K562 (cell line): ENCODE measurements at regions not wholly inside any gene's neighbourhood (a gene's known extent, or its start where the extent isn't known, plus 50 kb on each side); places are given as distances from the start of the nearest gene placed in this dataset.

Source experiments
- ATAC-seq: fragments of 200-7000 bp; cut with Tn5 transposase; 3 replicates; pipeline ENCODE4 v1.9.1; 2020; ENCODE audit warnings: moderate library complexity
- BruUV-seq: library from RNA; stranded (reverse); fragments of 400-500 nt; replicated peaks from 2 replicates; lab custom pipeline; 2021; lab: Mats Ljungman, UMichigan
- CTCF ChIA-PET: fragments of 300-600 bp; formaldehyde crosslinking; extraction: SDS; loops from one replicate; lab custom pipeline; 2021; ENCODE audit warnings: low intra/inter-chr PET ratio; lab: Yijun Ruan, JAX
- POLR2A ChIA-PET: fragments of 300-600, 350-650 bp; sonication (Branson Sonifier 250); formaldehyde crosslinking; extraction: SDS; loops from one replicate; lab custom pipeline; 2021; ENCODE audit warnings: antibody characterized with exemption, inconsistent platforms; lab: Yijun Ruan, JAX
- DNase-seq, 4 experiments: peaks; one replicate each; pipeline versions ENCODE4 v3.0.0 to v3.0.0-alpha.2; 2011 to 2018; ENCODE audit warnings: low spot score in 3 of 4, mixed read lengths in 3 of 4; ENCODE audit errors: extremely low read depth in 1 of 4
- FAIRE-seq: peaks from 2 replicates; lab custom pipeline; 2011; peaks lifted over from hg19 to GRCh38; lab: Jason Lieb, UNC
- H2AFZ ChIP-seq: 2 replicates; pipeline ENCODE4 v1.6.0; 2011; ENCODE audit warnings: low read depth, low read length, control low read depth, inconsistent platforms
- H3K27ac ChIP-seq: fragments of 200-600 bp; 3 replicates; pipeline ENCODE4 v1.8.0; 2011; ENCODE audit warnings: low read depth, mild to moderate bottlenecking, control low read depth, inconsistent platforms, low read length, moderate library complexity, mixed read lengths; ENCODE audit errors: extremely low read depth
- H3K27me3 ChIP-seq, 2 experiments: fragments of 300-600 bp in 1 of 2; 2 replicates in 1 of 2; 3 replicates in 1 of 2; pipeline versions ENCODE4 v1.6.0 to v1.8.0; 2011; ENCODE audit warnings: inconsistent platforms in 2 of 2, low read length in 2 of 2, mild to moderate bottlenecking in 1 of 2, mixed read lengths in 1 of 2, moderate library complexity in 1 of 2; ENCODE audit not compliant: control insufficient read depth in 2 of 2, insufficient read depth in 2 of 2
- H3K36me3 ChIP-seq: fragments of 300-600 bp; 3 replicates; pipeline ENCODE4 v1.8.0; 2011; ENCODE audit warnings: mild to moderate bottlenecking, low read length, inconsistent platforms; ENCODE audit not compliant: control insufficient read depth, insufficient read depth
- H3K4me1 ChIP-seq, 2 experiments: fragments of 200-600 bp in 1 of 2; replicated peaks in 1 of 2; 2 replicates in 1 of 2; 3 replicates in 1 of 2; pipeline versions ENCODE4 v1.5.1 to v1.8.0; 2011; ENCODE audit warnings: inconsistent platforms in 2 of 2, low read length in 2 of 2, mild to moderate bottlenecking in 1 of 2, mixed read lengths in 1 of 2, moderate library complexity in 1 of 2; ENCODE audit not compliant: control insufficient read depth in 2 of 2, insufficient read depth in 2 of 2
- H3K4me2 ChIP-seq: 2 replicates; pipeline ENCODE4 v1.6.1; 2011; ENCODE audit warnings: low read length, control low read depth, inconsistent platforms, mixed read lengths; ENCODE audit not compliant: insufficient read depth
- H3K4me3 ChIP-seq: fragments of 200-600 bp; sonication (generic), shearing (Covaris generic); 2 replicates; pipeline ENCODE4 v1.5.1; 2016; ENCODE audit warnings: control low read depth, inconsistent platforms
- H3K79me2 ChIP-seq: fragments of 200-600 bp; 3 replicates; pipeline ENCODE4 v1.8.0; 2011; ENCODE audit warnings: low read length, inconsistent platforms; ENCODE audit not compliant: control insufficient read depth, insufficient read depth
- H3K9ac ChIP-seq, 2 experiments: 2 replicates each; pipeline versions ENCODE4 v1.6.0 to v1.6.1; 2011; ENCODE audit warnings: low read depth in 2 of 2, low read length in 2 of 2, control low read depth in 1 of 2, inconsistent platforms in 1 of 2, mild to moderate bottlenecking in 1 of 2, mixed read lengths in 1 of 2; ENCODE audit not compliant: insufficient read depth in 1 of 2
- H3K9me1 ChIP-seq: one replicate; pipeline ENCODE4 v1.6.0; 2011; ENCODE audit warnings: inconsistent platforms, mild to moderate bottlenecking, low read length, moderate library complexity; ENCODE audit not compliant: control insufficient read depth, insufficient read depth
- H3K9me3 ChIP-seq: replicated peaks from 2 replicates; pipeline ENCODE4 v1.5.1; 2011; ENCODE audit warnings: low read depth, low read length, inconsistent platforms; ENCODE audit not compliant: control insufficient read depth, insufficient read depth
- H4K20me1 ChIP-seq: replicated peaks from 2 replicates; pipeline ENCODE4 v1.6.1; 2011; ENCODE audit warnings: low read length, inconsistent platforms, mixed read lengths; ENCODE audit not compliant: control insufficient read depth, insufficient read depth
- DIDO1 ChIP-seq: fragments of 450-650 bp; IDR thresholded peaks from 2 replicates; pipeline ENCODE4 v1.6.1; 2016; ENCODE audit warnings: low read depth, missing biosample characterization, missing genetic modification characterization
- HDGF ChIP-seq: fragments of 450-650 bp; IDR thresholded peaks from 2 replicates; pipeline ENCODE4 v1.6.1; 2016
- SMAD1 ChIP-seq: fragments of 150-350 bp; IDR thresholded peaks from 2 replicates; pipeline ENCODE4 v1.6.1; 2014; ENCODE audit warnings: low read length, low read depth; ENCODE audit not compliant: partially characterized antibody
- SP2 ChIP-seq: IDR thresholded peaks from 2 replicates; pipeline ENCODE4 v1.6.1; 2011; ENCODE audit warnings: mild to moderate bottlenecking, low read depth, low read length, moderate library complexity; ENCODE audit not compliant: poor library complexity, severe bottlenecking; ENCODE audit errors: extremely low read depth
- WGBS: fragments of 100-300 bp; shearing (Covaris generic); methylation state at CpG from one replicate; pipeline ENCODE4 v1.1.6; 2016; ENCODE audit warnings: low coverage, mixed read lengths; ENCODE audit not compliant: insufficient coverage; ENCODE audit errors: missing lambda C conversion rate; 5-methylcytosine and 5-hydroxymethylcytosine counted together
- in situ Hi-C: fragments of 300-500 bp; cut with MboI; formaldehyde crosslinking; loops from 4 replicates; pipeline ENCODE4 v1.15.0; 2018; ENCODE audit warnings: inconsistent platforms, mixed read lengths
- intact Hi-C: fragments of 100-400 bp; cut with micrococcal nuclease; formaldehyde crosslinking; loops from 2 replicates; pipeline ENCODE4 v1.14.2; 2022
- TF ChIP-seq, protein P1 (sequence below): fragments of 250-450 bp; sonication (Bioruptor Pico); IDR thresholded peaks from 2 replicates; pipeline ENCODE4 v1.4.0; 2020; ENCODE audit warnings: mild to moderate bottlenecking, moderate library complexity
- TF ChIP-seq, protein P2 (sequence below): fragments of 250-450 bp; sonication (Bioruptor Pico); IDR thresholded peaks from 2 replicates; pipeline ENCODE4 v1.5.0; 2021
- TF ChIP-seq, protein P3 (sequence below): IDR thresholded peaks from 3 replicates; pipeline ENCODE4 v1.6.1; 2011; ENCODE audit warnings: borderline replicate concordance, mild to moderate bottlenecking; ENCODE audit not compliant: insufficient read length, insufficient read depth

DNA sequence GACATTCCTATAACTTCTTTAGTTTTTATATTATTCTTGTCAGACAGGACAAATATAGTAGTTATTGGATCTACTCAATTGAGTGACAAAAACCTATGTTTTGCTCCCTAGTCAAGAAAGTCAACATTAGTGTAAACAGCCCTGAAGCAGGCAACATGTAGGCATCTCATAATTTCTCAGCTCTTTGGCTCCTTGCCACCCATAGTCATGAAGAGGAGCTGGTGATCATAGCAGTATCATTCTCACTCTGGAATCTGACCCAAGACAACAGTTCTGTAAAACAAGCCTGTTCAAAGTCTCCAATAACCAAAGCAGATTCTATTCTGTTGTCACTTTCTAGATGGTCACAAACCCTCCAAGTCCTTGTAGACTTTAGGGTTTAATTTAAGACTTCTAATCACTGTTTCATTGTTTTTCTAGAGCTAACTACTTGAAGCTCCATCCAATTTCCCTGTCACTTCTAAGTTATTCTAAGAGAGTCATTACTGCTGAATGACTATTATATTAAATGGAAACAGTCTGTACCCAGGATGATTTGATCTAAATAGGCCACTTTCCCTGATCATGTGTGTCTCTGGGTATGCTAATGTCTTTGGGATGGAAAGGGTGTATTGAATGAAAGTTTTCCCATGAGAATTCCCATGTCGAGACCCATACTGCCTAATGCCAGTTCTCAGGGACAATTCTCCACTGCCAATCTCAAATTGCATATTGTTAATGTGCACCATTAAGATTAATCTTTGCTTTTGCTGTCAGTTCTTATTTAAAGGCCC, 533.3 kb downstream of the ACTL7B start:
- Histone ChIP-seq H3K9me1 (no peaks in the 10 kb centered on the region), H3K4me1 (no peaks in the 10 kb centered on the region), H3K36me3 (no peaks in the 10 kb centered on the region), H3K4me3 (no peak overlapping the region), H3K9me3 (no peaks in the 10 kb centered on the region), H3K27ac (no peak overlapping the region), H2AFZ (no peak overlapping the region), H4K20me1 (no peaks in the 10 kb centered on the region), H3K79me2 (no peaks in the 10 kb centered on the region), H3K4me2 (no peak overlapping the region), H3K9ac (no peak overlapping the region), H3K27me3 (no peaks in the 10 kb centered on the region)
- BruUV-seq, result no TSS peak
- ChIA-PET CTCF (no interaction called here), POLR2A (interaction anchor here (1.1 kb wide), 1 partner anchor 9 kb away, joined by 3 read pairs; no protein-coding TSS in a partner anchor)
- intact Hi-C loops, result no loop called here
- FAIRE-seq (no peak), ATAC-seq (no peak), DNase-seq (no peak)
- in situ Hi-C loops, result no loop called here
- WGBS, result 0% methylated on average over 1 of the region's 1 CpG
- TF ChIP-seq HDGF (no peak), SP2 (no peak), SMAD1 (no peak), DIDO1 (tag) (no peak)
- TF ChIP-seq, protein P1, sequence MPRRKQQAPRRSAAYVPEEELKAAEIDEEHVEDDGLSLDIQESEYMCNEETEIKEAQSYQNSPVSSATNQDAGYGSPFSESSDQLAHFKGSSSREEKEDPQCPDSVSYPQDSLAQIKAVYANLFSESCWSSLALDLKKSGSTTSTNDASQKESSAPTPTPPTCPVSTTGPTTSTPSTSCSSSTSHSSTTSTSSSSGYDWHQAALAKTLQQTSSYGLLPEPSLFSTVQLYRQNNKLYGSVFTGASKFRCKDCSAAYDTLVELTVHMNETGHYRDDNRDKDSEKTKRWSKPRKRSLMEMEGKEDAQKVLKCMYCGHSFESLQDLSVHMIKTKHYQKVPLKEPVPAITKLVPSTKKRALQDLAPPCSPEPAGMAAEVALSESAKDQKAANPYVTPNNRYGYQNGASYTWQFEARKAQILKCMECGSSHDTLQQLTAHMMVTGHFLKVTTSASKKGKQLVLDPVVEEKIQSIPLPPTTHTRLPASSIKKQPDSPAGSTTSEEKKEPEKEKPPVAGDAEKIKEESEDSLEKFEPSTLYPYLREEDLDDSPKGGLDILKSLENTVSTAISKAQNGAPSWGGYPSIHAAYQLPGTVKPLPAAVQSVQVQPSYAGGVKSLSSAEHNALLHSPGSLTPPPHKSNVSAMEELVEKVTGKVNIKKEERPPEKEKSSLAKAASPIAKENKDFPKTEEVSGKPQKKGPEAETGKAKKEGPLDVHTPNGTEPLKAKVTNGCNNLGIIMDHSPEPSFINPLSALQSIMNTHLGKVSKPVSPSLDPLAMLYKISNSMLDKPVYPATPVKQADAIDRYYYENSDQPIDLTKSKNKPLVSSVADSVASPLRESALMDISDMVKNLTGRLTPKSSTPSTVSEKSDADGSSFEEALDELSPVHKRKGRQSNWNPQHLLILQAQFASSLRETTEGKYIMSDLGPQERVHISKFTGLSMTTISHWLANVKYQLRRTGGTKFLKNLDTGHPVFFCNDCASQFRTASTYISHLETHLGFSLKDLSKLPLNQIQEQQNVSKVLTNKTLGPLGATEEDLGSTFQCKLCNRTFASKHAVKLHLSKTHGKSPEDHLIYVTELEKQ (CRISPR knock-in tag), result no peak
- TF ChIP-seq, protein P2, sequence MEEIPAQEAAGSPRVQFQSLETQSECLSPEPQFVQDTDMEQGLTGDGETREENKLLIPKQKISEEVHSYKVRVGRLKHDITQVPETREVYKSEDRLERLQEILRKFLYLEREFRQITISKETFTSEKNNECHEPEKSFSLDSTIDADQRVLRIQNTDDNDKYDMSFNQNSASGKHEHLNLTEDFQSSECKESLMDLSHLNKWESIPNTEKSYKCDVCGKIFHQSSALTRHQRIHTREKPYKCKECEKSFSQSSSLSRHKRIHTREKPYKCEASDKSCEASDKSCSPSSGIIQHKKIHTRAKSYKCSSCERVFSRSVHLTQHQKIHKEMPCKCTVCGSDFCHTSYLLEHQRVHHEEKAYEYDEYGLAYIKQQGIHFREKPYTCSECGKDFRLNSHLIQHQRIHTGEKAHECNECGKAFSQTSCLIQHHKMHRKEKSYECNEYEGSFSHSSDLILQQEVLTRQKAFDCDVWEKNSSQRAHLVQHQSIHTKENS (CRISPR knock-in tag), result no peak
- TF ChIP-seq, protein P3, sequence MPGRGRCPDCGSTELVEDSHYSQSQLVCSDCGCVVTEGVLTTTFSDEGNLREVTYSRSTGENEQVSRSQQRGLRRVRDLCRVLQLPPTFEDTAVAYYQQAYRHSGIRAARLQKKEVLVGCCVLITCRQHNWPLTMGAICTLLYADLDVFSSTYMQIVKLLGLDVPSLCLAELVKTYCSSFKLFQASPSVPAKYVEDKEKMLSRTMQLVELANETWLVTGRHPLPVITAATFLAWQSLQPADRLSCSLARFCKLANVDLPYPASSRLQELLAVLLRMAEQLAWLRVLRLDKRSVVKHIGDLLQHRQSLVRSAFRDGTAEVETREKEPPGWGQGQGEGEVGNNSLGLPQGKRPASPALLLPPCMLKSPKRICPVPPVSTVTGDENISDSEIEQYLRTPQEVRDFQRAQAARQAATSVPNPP, result no peak
